Activated T-helper 17 cell treated with anti-CD3 and anti-CD28 coated beads, Interleukin-2, amount 50 U/mL, for 72 hours (primary cell): ENCODE measurements at regions not wholly inside any gene's neighbourhood (a gene's known extent, or its start where the extent isn't known, plus 50 kb on each side); places are given as distances from the start of the nearest gene placed in this dataset.
"Not testable (repeated sequence)": the region's sequence is repeated elsewhere in the genome, so short reads cannot be mapped to it uniquely, and the experiment has no call there.

Experiments used
- ATAC-seq: fragments of 150-1000 bp; cut with Tn5 transposase; replicated peaks from 2 replicates; pipeline ENCODE4 v1.10.0; 2021; ENCODE audit warnings: mild to moderate bottlenecking, moderate library complexity
- H3K27ac Mint-ChIP-seq: one replicate; pipeline ENCODE4 v1.8.0; 2022; ENCODE audit warnings: mixed read lengths
- H3K27me3 Mint-ChIP-seq: one replicate; pipeline ENCODE4 v1.8.0; 2022; ENCODE audit warnings: mixed read lengths
- H3K36me3 Mint-ChIP-seq: one replicate; pipeline ENCODE4 v1.8.0; 2022; ENCODE audit warnings: low read depth, mild to moderate bottlenecking, mixed read lengths
- H3K4me1 Mint-ChIP-seq: one replicate; pipeline ENCODE4 v1.8.0; 2022; ENCODE audit warnings: mixed read lengths
- H3K4me3 Mint-ChIP-seq: one replicate; pipeline ENCODE4 v1.8.0; 2022; ENCODE audit warnings: mild to moderate bottlenecking, mixed read lengths
- H3K9me3 Mint-ChIP-seq: one replicate; pipeline ENCODE4 v1.8.0; 2022; ENCODE audit warnings: mixed read lengths

GRCh38 chr16:29177888-29178726, 193.3 kb downstream of the LAT start:
- H3K4me3 Mint-ChIP-seq, H3K27ac Mint-ChIP-seq, H3K27me3 Mint-ChIP-seq, H3K4me1 Mint-ChIP-seq, H3K9me3 Mint-ChIP-seq, ATAC-seq, H3K36me3 Mint-ChIP-seq: not testable (repeated sequence)

GRCh38 chr16:29177203-29177887, 192.5 kb downstream of the LAT start:
- H3K27me3 Mint-ChIP-seq, H3K27ac Mint-ChIP-seq, H3K4me3 Mint-ChIP-seq, H3K36me3 Mint-ChIP-seq, H3K9me3 Mint-ChIP-seq, H3K4me1 Mint-ChIP-seq, ATAC-seq: not testable (repeated sequence)

- not testable (repeated sequence) for H3K27ac Mint-ChIP-seq, H3K27me3 Mint-ChIP-seq, H3K4me1 Mint-ChIP-seq, ATAC-seq, H3K9me3 Mint-ChIP-seq, H3K36me3 Mint-ChIP-seq, H3K4me3 Mint-ChIP-seq
Measured at GRCh38 chr16:29176822-29177202, 192.0 kb downstream of the LAT start.

- not testable (repeated sequence) for H3K27ac Mint-ChIP-seq, ATAC-seq, H3K4me1 Mint-ChIP-seq
Measured at GRCh38 chr16:29176154-29176470, 191.3 kb downstream of the LAT start.

GRCh38 chr16:29175411-29176153, 190.7 kb downstream of the LAT start:
- H3K4me1 Mint-ChIP-seq, H3K4me3 Mint-ChIP-seq, H3K9me3 Mint-ChIP-seq, H3K36me3 Mint-ChIP-seq, H3K27me3 Mint-ChIP-seq, H3K27ac Mint-ChIP-seq, ATAC-seq: not testable (repeated sequence)

More at GRCh38 chr16:29176154-29176470, 191.3 kb downstream of the LAT start:
- not testable (repeated sequence) for H3K9me3 Mint-ChIP-seq, H3K27me3 Mint-ChIP-seq, H3K36me3 Mint-ChIP-seq, H3K4me3 Mint-ChIP-seq

- H3K9me3 Mint-ChIP-seq, ATAC-seq, H3K27ac Mint-ChIP-seq, H3K27me3 Mint-ChIP-seq, H3K4me3 Mint-ChIP-seq, H3K36me3 Mint-ChIP-seq, H3K4me1 Mint-ChIP-seq: not testable (repeated sequence)
Measured at GRCh38 chr16:29173371-29174305, 188.8 kb downstream of the LAT start.

- not testable (repeated sequence) for H3K36me3 Mint-ChIP-seq, H3K9me3 Mint-ChIP-seq, H3K27ac Mint-ChIP-seq, H3K4me1 Mint-ChIP-seq, H3K27me3 Mint-ChIP-seq, ATAC-seq, H3K4me3 Mint-ChIP-seq
Measured at GRCh38 chr16:29172098-29172724, 187.4 kb downstream of the LAT start.

GRCh38 chr16:29171296-29171695, 186.4 kb downstream of the LAT start:
- H3K4me1 Mint-ChIP-seq, H3K27ac Mint-ChIP-seq, H3K36me3 Mint-ChIP-seq, H3K9me3 Mint-ChIP-seq, ATAC-seq, H3K4me3 Mint-ChIP-seq, H3K27me3 Mint-ChIP-seq: not testable (repeated sequence)

- not testable (repeated sequence) for H3K9me3 Mint-ChIP-seq, H3K4me1 Mint-ChIP-seq, H3K36me3 Mint-ChIP-seq, H3K4me3 Mint-ChIP-seq, H3K27ac Mint-ChIP-seq, H3K27me3 Mint-ChIP-seq, ATAC-seq
Measured at GRCh38 chr16:29170393-29171119, 185.7 kb downstream of the LAT start.

- not testable (repeated sequence) for H3K27ac Mint-ChIP-seq, H3K36me3 Mint-ChIP-seq, H3K27me3 Mint-ChIP-seq, H3K4me3 Mint-ChIP-seq, ATAC-seq, H3K9me3 Mint-ChIP-seq, H3K4me1 Mint-ChIP-seq
Measured at GRCh38 chr16:29169295-29169994, 184.6 kb downstream of the LAT start.

GRCh38 chr16:29168515-29169259, 183.8 kb downstream of the LAT start:
- not testable (repeated sequence) for H3K36me3 Mint-ChIP-seq, H3K4me1 Mint-ChIP-seq, ATAC-seq, H3K9me3 Mint-ChIP-seq, H3K27me3 Mint-ChIP-seq, H3K27ac Mint-ChIP-seq, H3K4me3 Mint-ChIP-seq

- not testable (repeated sequence) for ATAC-seq, H3K27ac Mint-ChIP-seq, H3K9me3 Mint-ChIP-seq, H3K4me3 Mint-ChIP-seq, H3K27me3 Mint-ChIP-seq, H3K4me1 Mint-ChIP-seq
- peaks cover 12% of the 10 kb centered on the region for H3K36me3 Mint-ChIP-seq
Measured at GRCh38 chr16:29164442-29165089, 179.7 kb downstream of the LAT start.
